Fibroblast of mammary gland (primary cell): ENCODE measurements at regions not wholly inside any gene's neighbourhood (a gene's known extent, or its start where the extent isn't known, plus 50 kb on each side); places are given as distances from the start of the nearest gene placed in this dataset.

ENCODE experiments used
- DNase-seq: peaks from one replicate; pipeline ENCODE4 v3.0.0-alpha.2; 2010; ENCODE audit warnings: low read depth
- H3K4me3 ChIP-seq: 2 replicates; pipeline ENCODE4 v1.5.1; 2011; ENCODE audit warnings: low read depth, mild to moderate bottlenecking, low read length, moderate library complexity; ENCODE audit not compliant: control insufficient read depth
- CTCF ChIP-seq: conservative IDR thresholded peaks from 2 replicates; pipeline ENCODE4 v1.5.1; 2011; ENCODE audit warnings: low read depth, low read length, inconsistent platforms; ENCODE audit not compliant: control insufficient read depth, insufficient read depth

DNA sequence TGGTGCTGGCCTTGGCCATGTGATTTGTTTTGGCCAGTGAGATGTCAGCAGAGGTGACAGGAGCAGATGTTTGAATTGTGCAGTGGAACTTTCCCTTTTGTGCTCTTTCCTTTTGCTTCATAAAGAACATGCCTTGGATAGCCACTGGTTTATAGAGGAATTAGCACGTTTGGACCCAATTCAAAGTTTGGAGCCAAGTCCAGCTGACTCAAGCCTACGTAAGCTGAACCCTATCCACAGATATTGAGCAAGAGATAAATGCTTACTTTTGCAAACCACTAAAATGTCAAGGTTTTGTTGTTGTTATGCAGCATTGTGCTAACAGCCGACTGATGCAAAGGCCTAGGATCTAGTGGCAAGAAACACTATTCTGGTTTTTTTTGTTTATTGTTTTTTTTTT lies 230.9 kb upstream of the CITED2 start:
- no peak for TF ChIP-seq CTCF
- peak; percentile 99 for DNase-seq
- H3K4me3 ChIP-seq: no peak overlapping the region

- no peak overlapping the region for H3K4me3 ChIP-seq
- TF ChIP-seq CTCF: no peak
- DNase-seq: peak; percentile 26
Observed at GRCh38 chr6:139603581-139603980, 229.1 kb upstream of the CITED2 start.

DNA sequence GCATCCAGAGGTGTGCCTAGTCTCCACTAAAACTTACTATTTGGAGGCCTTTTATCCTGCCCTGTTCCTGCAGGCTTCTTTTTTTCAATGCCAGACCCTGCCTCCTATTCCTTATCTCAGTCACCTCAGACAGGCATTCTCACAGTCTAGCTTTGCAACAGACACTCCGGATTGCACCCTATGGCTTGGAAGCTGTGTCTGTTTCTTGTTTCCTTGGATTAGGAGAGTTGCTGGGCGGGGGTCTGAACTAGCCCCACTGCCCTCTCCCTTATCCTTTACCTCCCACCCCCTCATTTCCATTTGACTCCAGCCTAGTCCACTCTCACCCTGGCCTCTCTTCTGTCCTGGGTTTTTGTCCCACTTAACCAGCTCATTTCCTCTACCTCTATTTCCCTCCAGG lies 228.1 kb upstream of the CITED2 start:
- DNase-seq: no peak
- no peak for TF ChIP-seq CTCF
- no peak overlapping the region for H3K4me3 ChIP-seq

- H3K4me3 ChIP-seq: no peak overlapping the region
- DNase-seq: no peak
- no peak for TF ChIP-seq CTCF
Observed at GRCh38 chr6:139600919-139601475, 226.5 kb upstream of the CITED2 start.

DNA sequence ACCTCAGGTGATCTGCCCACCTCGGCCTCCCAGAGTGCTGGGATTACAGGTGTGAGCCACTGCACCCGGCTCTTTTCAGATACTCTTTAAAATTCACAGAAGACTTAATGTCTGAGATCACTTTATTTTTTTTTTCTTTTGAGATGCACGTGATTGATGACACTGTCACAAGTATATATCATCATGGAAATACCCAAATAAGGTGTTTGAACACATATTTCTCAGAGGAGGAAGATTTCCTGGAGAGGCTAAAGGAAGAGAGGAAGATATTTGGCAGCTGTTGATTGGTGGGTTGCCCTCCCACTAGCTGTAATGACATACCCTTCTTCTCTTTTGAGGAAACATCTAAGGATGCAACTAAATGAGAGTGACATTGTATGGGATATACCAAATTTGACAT lies 225.9 kb upstream of the CITED2 start:
- no peak for DNase-seq
- TF ChIP-seq CTCF: no peak
- H3K4me3 ChIP-seq: no peak overlapping the region

GRCh38 chr6:139597771-139598755 lies 223.6 kb upstream of the CITED2 start:
- no peak overlapping the region for H3K4me3 ChIP-seq
- DNase-seq: peak; percentile 98
- no peak for TF ChIP-seq CTCF
